ENCODE measurements at regions not wholly inside any gene's neighbourhood (a gene's known extent, or its start where the extent isn't known, plus 50 kb on each side); places are given as distances from the start of the nearest gene placed in this dataset.

DNA sequence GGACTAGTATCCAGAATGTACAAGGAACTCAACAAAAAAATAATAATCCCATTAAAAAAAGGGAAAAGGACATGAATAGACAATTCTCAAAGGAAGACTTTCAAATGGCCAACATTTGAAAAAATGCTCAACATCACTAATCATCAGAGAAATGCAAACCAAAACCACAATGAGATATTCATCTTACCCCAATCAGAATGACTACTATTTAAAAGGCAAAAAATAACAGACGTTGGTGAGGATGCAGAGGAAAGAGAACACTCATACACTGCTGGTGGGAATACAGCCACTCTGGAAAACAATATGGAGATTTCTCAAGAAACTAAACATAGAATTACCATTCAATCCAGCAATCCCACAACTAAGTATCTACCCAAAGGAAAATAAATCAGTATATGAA lies 133.1 kb downstream of the KDR start:
- Histone ChIP-seq H3K4me1 (ENCODE audit: insufficient read depth, insufficient read length) (no peaks in the 10 kb centered on the region), H3K9me3 (ENCODE audit: insufficient read depth, low read length) (peaks cover 15% of the 10 kb centered on the region; the same call in 1 of the 2 replicates), H3K27me3 (ENCODE audit: insufficient read depth, insufficient read length) (no peaks in the 10 kb centered on the region), H3K9ac (ENCODE audit: insufficient read length, low read depth) (no peak overlapping the region), H3K4me3 (ENCODE audit: insufficient read length, low read depth) (no peak overlapping the region), H3K36me3 (ENCODE audit: insufficient read depth, insufficient read length, low read length) (no peaks in the 10 kb centered on the region)
- TF ChIP-seq ZNF274 (IDR thresholded peaks at IDR 0.05; ENCODE audit: low read depth, low read length) (no peak), SUZ12 (IDR thresholded peaks at IDR 0.05; ENCODE audit: extremely low read depth, insufficient read depth, insufficient read length) (no peak), YY1 (IDR thresholded peaks at IDR 0.05; ENCODE audit: insufficient read depth, insufficient read length) (no peak)
- DNase-seq (ENCODE audit: low read depth, low spot score): no peak

DNA sequence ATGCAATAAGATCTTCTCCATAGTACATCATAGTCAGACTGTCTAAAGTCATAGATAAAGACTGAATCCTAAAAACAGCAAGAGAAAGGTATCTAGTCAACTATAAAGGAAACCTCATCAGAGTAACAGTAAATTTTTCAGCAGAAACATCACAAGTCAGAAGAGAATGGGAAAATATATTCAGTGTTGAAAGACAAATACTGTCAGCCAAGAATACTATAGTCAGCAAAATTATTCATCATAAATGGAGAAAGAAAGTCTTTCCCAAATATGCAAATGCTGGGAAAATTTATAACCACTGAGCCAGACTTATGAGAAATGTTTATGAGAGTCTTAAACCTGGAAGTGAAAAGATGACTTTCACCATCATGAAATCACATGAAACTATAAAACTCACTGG lies 136.7 kb downstream of the KDR start:
- H3K27me3 ChIP-seq (ENCODE audit: insufficient read depth, insufficient read length): no peaks in the 10 kb centered on the region
- H3K9me3 ChIP-seq (ENCODE audit: insufficient read depth, low read length): peaks cover 20% of the 10 kb centered on the region; the same call in 1 of the 2 replicates
- TF ChIP-seq ZNF274 (IDR thresholded peaks at IDR 0.05; ENCODE audit: low read depth, low read length) (no peak), SUZ12 (IDR thresholded peaks at IDR 0.05; ENCODE audit: extremely low read depth, insufficient read depth, insufficient read length) (no peak), YY1 (IDR thresholded peaks at IDR 0.05; ENCODE audit: insufficient read depth, insufficient read length) (no peak)
- no peak overlapping the region for H3K9ac ChIP-seq (ENCODE audit: insufficient read length, low read depth)
- H3K36me3 ChIP-seq (ENCODE audit: insufficient read depth, insufficient read length, low read length): no peaks in the 10 kb centered on the region
- peaks cover 6% of the 10 kb centered on the region for H3K4me1 ChIP-seq (ENCODE audit: insufficient read depth, insufficient read length)
- no peak for DNase-seq (ENCODE audit: low read depth, low spot score)
- no peak overlapping the region for H3K4me3 ChIP-seq (ENCODE audit: insufficient read length, low read depth)

DNA sequence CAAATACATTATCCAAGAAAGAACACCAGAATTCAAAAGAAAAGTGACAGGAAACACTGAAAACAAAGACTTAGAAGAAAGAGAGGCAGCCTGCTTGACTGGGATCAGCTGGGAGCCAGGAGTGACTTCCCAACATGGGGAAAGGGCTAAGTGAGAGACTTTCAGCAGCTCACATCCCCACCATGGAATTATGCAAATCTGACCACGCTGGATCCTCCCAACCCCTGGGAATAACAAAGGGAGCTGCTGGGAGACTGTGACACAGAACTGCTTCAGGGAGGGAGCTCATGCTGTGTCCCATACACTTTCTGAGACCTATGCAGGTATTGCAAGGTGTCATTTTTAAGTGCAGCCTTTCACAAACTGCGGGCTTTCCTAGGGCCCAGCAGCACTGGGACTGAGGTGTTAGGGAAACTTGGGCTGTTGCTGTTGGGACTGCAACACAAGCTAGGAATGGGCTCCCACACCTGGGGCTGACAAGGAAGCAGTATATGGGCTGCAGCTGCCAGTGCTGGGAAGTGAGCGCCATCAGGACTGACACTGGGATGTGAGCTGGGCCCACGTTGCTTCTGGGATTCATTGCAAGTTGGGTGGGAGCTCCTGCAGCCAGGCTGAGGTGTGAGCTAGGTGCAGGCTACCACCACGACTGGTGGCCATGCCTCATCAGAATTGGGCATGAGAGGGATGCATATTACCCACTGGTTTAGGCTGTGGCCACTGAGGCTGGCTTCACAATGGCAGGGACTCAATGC lies 139.1 kb downstream of the KDR start:
- Histone ChIP-seq H3K27me3 (ENCODE audit: insufficient read depth, insufficient read length) (no peaks in the 10 kb centered on the region), H3K9me3 (ENCODE audit: insufficient read depth, low read length) (peaks cover 20% of the 10 kb centered on the region; the same call in 1 of the 2 replicates), H3K36me3 (ENCODE audit: insufficient read depth, insufficient read length, low read length) (no peaks in the 10 kb centered on the region), H3K9ac (ENCODE audit: insufficient read length, low read depth) (no peak overlapping the region), H3K4me3 (ENCODE audit: insufficient read length, low read depth) (no peak overlapping the region), H3K4me1 (ENCODE audit: insufficient read depth, insufficient read length) (peaks cover 6% of the 10 kb centered on the region)
- TF ChIP-seq YY1 (IDR thresholded peaks at IDR 0.05; ENCODE audit: insufficient read depth, insufficient read length): peak; percentile 39
- TF ChIP-seq SUZ12 (IDR thresholded peaks at IDR 0.05; ENCODE audit: extremely low read depth, insufficient read depth, insufficient read length): no peak
- peak; percentile 81 for DNase-seq (ENCODE audit: low read depth, low spot score)

DNA sequence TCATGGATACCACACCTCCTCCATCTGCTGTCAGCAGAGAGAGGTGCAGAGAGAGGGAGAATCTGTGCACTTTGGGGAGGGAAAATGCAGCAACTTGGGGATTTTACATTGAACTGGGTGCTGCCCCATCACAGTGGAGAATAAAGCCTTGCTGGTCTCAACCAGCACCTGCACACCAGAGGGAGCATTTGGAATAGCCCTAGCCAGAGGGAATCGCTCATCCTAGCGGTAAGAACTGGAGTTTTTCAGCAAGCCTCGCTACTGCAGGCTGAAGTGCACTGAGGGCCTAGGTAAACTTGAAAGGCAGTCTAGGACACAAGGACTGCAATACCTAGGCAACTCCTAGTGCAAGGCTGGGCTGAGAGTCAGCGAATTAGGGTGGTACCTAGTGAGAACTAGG lies 148.7 kb downstream of the KDR start:
- H3K36me3 ChIP-seq (ENCODE audit: insufficient read depth, insufficient read length, low read length): no peaks in the 10 kb centered on the region
- TF ChIP-seq ZNF274 (IDR thresholded peaks at IDR 0.05; ENCODE audit: low read depth, low read length) (no peak), YY1 (IDR thresholded peaks at IDR 0.05; ENCODE audit: insufficient read depth, insufficient read length) (no peak), SUZ12 (IDR thresholded peaks at IDR 0.05; ENCODE audit: extremely low read depth, insufficient read depth, insufficient read length) (no peak)
- 0 out of 2 replicates have a peak, but pooled peaks cover 5% of the 10 kb centered on the region for H3K9me3 ChIP-seq (ENCODE audit: insufficient read depth, low read length)
- no peak overlapping the region for H3K9ac ChIP-seq (ENCODE audit: insufficient read length, low read depth)
- no peaks in the 10 kb centered on the region for H3K27me3 ChIP-seq (ENCODE audit: insufficient read depth, insufficient read length)
- no peaks in the 10 kb centered on the region for H3K4me1 ChIP-seq (ENCODE audit: insufficient read depth, insufficient read length)
- H3K4me3 ChIP-seq (ENCODE audit: insufficient read length, low read depth): no peak overlapping the region
- DNase-seq (ENCODE audit: low read depth, low spot score): no peak

DNA sequence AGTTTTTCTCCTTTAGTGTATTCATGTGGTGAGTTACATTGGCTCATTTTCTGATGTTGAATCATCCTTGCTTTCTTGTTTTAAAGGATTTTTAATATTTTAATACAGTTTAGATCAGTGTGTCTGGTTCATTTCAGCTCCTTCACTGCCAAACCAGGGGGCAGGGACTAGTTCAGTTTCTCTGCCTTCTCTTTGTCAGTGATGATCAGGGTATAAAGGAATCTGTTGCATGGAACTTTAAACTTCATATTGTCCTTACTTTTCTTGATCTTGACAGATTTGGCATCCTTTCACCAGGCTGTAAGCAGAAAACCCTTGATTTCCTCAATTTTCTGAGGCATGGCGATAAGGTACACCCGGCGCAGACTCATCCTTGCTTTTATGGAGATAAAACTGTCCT lies 149.4 kb downstream of the KDR start:
- DNase-seq (ENCODE audit: low read depth, low spot score): no peak
- TF ChIP-seq SUZ12 (IDR thresholded peaks at IDR 0.05; ENCODE audit: extremely low read depth, insufficient read depth, insufficient read length) (no peak), ZNF274 (IDR thresholded peaks at IDR 0.05; ENCODE audit: low read depth, low read length) (no peak), YY1 (IDR thresholded peaks at IDR 0.05; ENCODE audit: insufficient read depth, insufficient read length) (no peak)
- H3K4me3 ChIP-seq (ENCODE audit: insufficient read length, low read depth): no peak overlapping the region
- no peaks in the 10 kb centered on the region for H3K27me3 ChIP-seq (ENCODE audit: insufficient read depth, insufficient read length)
- 0 out of 2 replicates have a peak, but pooled peaks cover 5% of the 10 kb centered on the region for H3K9me3 ChIP-seq (ENCODE audit: insufficient read depth, low read length)
- H3K36me3 ChIP-seq (ENCODE audit: insufficient read depth, insufficient read length, low read length): no peaks in the 10 kb centered on the region
- no peak overlapping the region for H3K9ac ChIP-seq (ENCODE audit: insufficient read length, low read depth)
- H3K4me1 ChIP-seq (ENCODE audit: insufficient read depth, insufficient read length): no peaks in the 10 kb centered on the region

DNA sequence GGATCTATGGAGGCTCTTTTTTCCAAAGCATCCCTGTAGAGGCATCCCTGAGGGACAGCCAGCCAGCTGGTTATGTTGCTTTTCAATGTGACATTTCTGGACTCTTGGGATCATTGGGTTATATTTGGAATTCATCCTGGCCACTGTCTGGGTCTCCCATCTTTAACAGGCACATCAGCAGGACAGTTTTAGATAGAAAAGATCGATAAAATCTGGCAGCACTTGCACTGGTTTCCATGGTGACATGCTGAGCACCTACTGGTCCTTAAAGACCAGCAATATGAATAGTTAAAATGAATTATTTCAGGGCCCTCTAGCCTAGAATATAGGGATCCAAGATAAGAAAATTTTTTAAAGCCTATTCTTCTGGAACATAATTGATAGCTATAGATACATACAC lies 151.6 kb downstream of the KDR start:
- no peaks in the 10 kb centered on the region for H3K4me1 ChIP-seq (ENCODE audit: insufficient read depth, insufficient read length)
- H3K9me3 ChIP-seq (ENCODE audit: insufficient read depth, low read length): no peaks in the 10 kb centered on the region
- no peaks in the 10 kb centered on the region for H3K36me3 ChIP-seq (ENCODE audit: insufficient read depth, insufficient read length, low read length)
- no peak for DNase-seq (ENCODE audit: low read depth, low spot score)
- no peaks in the 10 kb centered on the region for H3K27me3 ChIP-seq (ENCODE audit: insufficient read depth, insufficient read length)
- H3K9ac ChIP-seq (ENCODE audit: insufficient read length, low read depth): no peak overlapping the region
- no peak for TF ChIP-seq ZNF274 (IDR thresholded peaks at IDR 0.05; ENCODE audit: low read depth, low read length)
- no peak for TF ChIP-seq YY1 (IDR thresholded peaks at IDR 0.05; ENCODE audit: insufficient read depth, insufficient read length)
- TF ChIP-seq SUZ12 (IDR thresholded peaks at IDR 0.05; ENCODE audit: extremely low read depth, insufficient read depth, insufficient read length): no peak
- no peak overlapping the region for H3K4me3 ChIP-seq (ENCODE audit: insufficient read length, low read depth)

DNA sequence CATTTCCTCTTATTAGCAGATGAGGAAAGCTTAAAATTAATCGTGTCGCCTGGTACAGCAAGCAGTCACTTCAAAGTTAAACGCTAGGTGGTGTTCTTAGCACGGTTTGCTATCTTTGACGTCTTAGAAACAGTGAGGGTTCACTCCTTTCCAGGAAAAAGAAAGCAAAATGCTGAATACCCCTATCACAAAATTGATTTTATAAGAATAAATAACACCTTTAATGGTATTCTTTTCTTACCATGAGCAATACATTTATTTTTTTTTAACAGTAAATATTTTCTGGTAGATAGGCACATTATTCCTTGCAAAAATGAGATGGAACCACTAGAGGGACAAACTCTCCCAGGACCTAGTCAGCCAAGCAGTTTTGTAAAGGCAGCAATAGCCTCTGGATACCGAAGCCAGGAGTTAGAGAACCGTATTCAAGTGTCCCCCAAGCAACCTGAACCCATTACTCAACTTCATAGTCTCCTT lies 153.9 kb downstream of the KDR start:
- H3K4me1 ChIP-seq (ENCODE audit: insufficient read depth, insufficient read length): no peaks in the 10 kb centered on the region
- no peaks in the 10 kb centered on the region for H3K9me3 ChIP-seq (ENCODE audit: insufficient read depth, low read length)
- H3K27me3 ChIP-seq (ENCODE audit: insufficient read depth, insufficient read length): no peaks in the 10 kb centered on the region
- no peak for DNase-seq (ENCODE audit: low read depth, low spot score)
- no peak overlapping the region for H3K4me3 ChIP-seq (ENCODE audit: insufficient read length, low read depth)
- no peak overlapping the region for H3K9ac ChIP-seq (ENCODE audit: insufficient read length, low read depth)
- TF ChIP-seq ZNF274 (IDR thresholded peaks at IDR 0.05; ENCODE audit: low read depth, low read length) (no peak), YY1 (IDR thresholded peaks at IDR 0.05; ENCODE audit: insufficient read depth, insufficient read length) (no peak), SUZ12 (IDR thresholded peaks at IDR 0.05; ENCODE audit: extremely low read depth, insufficient read depth, insufficient read length) (no peak)
- no peaks in the 10 kb centered on the region for H3K36me3 ChIP-seq (ENCODE audit: insufficient read depth, insufficient read length, low read length)
